K562 (cell line): ENCODE measurements at regions not wholly inside any gene's neighbourhood (a gene's known extent, or its start where the extent isn't known, plus 50 kb on each side); places are given as distances from the start of the nearest gene placed in this dataset.

Experiments used
- CHCHD3 ChIP-seq: fragments of 250-450 bp; sonication (Bioruptor Pico); IDR thresholded peaks from 2 replicates; pipeline ENCODE4 v2.1.2; 2022; ENCODE audit warnings: mild to moderate bottlenecking
- EGR1 ChIP-seq: fragments of 450-650 bp; conservative IDR thresholded peaks from 2 replicates; pipeline ENCODE4 v1.6.1; 2017; ENCODE audit warnings: mild to moderate bottlenecking
- ETS1 ChIP-seq: conservative IDR thresholded peaks from 2 replicates; pipeline ENCODE4 v1.6.1; 2011; ENCODE audit warnings: low read depth, mild to moderate bottlenecking, low read length; ENCODE audit not compliant: control insufficient read depth
- POLR2AphosphoS5 ChIP-seq: IDR thresholded peaks from 2 replicates; pipeline ENCODE4 v1.6.1; 2011; ENCODE audit warnings: mild to moderate bottlenecking, low read depth, low read length, moderate library complexity; ENCODE audit not compliant: control insufficient read depth, insufficient read depth
- SMARCB1 ChIP-seq: IDR thresholded peaks from 2 replicates; pipeline ENCODE4 v1.6.1; 2011; ENCODE audit warnings: improper control_type of control experiment, low read depth; ENCODE audit not compliant: insufficient read length

GRCh38 chr1:61563611-61564010, 161.3 kb downstream of the TM2D1 start:
- no peak for TF ChIP-seq ETS1
- no peak for TF ChIP-seq POLR2AphosphoS5
- TF ChIP-seq SMARCB1 = no peak
- TF ChIP-seq CHCHD3 (CRISPR knock-in tag) = no peak
- no peak for TF ChIP-seq EGR1
